Tibial nerve (tissue), 4 donors: ENCODE measurements at regions not wholly inside any gene's neighbourhood (a gene's known extent, or its start where the extent isn't known, plus 50 kb on each side); places are given as distances from the start of the nearest gene placed in this dataset.

Source experiments
- DNase-seq, 2 donors: peaks; one replicate each; pipeline ENCODE4 v3.0.0-alpha.2; 2019; ENCODE audit warnings: low spot score in 2 of 2
- H3K27ac ChIP-seq, 4 donors: fragments of 200-600 bp; sonication (generic) in 3 of 4; one replicate each; pipeline ENCODE4 v1.5.1; 2017 to 2019; ENCODE audit warnings: mild to moderate bottlenecking in 1 of 4
- H3K27me3 ChIP-seq, 2 donors: fragments of 200-600 bp; sonication (generic) in 1 of 2; one replicate each; pipeline versions ENCODE4 v1.5.1 to v1.6.0; 2017 to 2019
- H3K36me3 ChIP-seq, 3 donors: fragments of 200-600 bp; sonication (generic); one replicate each; pipeline ENCODE4 v1.5.1; 2018 to 2019
- H3K4me1 ChIP-seq, 4 donors: fragments of 200-600 bp; sonication (generic) in 3 of 4; one replicate each; pipeline ENCODE4 v1.5.1; 2017 to 2019
- H3K4me3 ChIP-seq, 4 donors: fragments of 200-600 bp; sonication (generic) in 3 of 4; one replicate each; pipeline ENCODE4 v1.5.1; 2017 to 2019; ENCODE audit warnings: mild to moderate bottlenecking in 1 of 4, moderate library complexity in 1 of 4
- H3K9me3 ChIP-seq, 4 donors: fragments of 200-600 bp; sonication (generic) in 3 of 4; one replicate each; pipeline ENCODE4 v1.5.1; 2017 to 2019
- EP300 ChIP-seq, 2 donors: sonication (generic); formaldehyde crosslinking; IDR thresholded peaks; one replicate each; pipeline ENCODE4 v1.6.1; 2017; ENCODE audit warnings: antibody characterized with exemption in 2 of 2, mild to moderate bottlenecking in 1 of 2
- POLR2A ChIP-seq, 2 donors: fragments of 450-650 bp; IDR thresholded peaks; one replicate each; pipeline ENCODE4 v1.6.1; 2017; ENCODE audit warnings: antibody characterized with exemption in 2 of 2, mild to moderate bottlenecking in 2 of 2, moderate library complexity in 2 of 2
- WGBS, 2 donors: methylation state at CpG; one replicate each; pipeline ENCODE4 v1.1.5; 2018; 5-methylcytosine and 5-hydroxymethylcytosine counted together
- TF ChIP-seq, protein P1 (sequence below), 5 experiments: fragments of 200-600 bp in 3 of 5; fragments of 450-650 bp in 2 of 5; sonication (generic) in 3 of 5; IDR thresholded peaks; one replicate each; pipeline ENCODE4 v1.5.1; 2016 to 2019; ENCODE audit warnings: antibody characterized with exemption in 5 of 5, mild to moderate bottlenecking in 3 of 5, moderate library complexity in 2 of 5

- no peak overlapping the region for H3K27ac ChIP-seq
- H3K4me1 ChIP-seq, result no peaks in the 10 kb centered on the region
- WGBS, 2 donors, result 67 to 91% methylated on average over 1 of the region's 1 CpG
- no peak for DNase-seq
- no peaks in the 10 kb centered on the region for H3K27me3 ChIP-seq
- TF ChIP-seq POLR2A (IDR thresholded peaks at IDR 0.05) (no peak), EP300 (IDR thresholded peaks at IDR 0.05) (no peak)
- TF ChIP-seq, protein P1, sequence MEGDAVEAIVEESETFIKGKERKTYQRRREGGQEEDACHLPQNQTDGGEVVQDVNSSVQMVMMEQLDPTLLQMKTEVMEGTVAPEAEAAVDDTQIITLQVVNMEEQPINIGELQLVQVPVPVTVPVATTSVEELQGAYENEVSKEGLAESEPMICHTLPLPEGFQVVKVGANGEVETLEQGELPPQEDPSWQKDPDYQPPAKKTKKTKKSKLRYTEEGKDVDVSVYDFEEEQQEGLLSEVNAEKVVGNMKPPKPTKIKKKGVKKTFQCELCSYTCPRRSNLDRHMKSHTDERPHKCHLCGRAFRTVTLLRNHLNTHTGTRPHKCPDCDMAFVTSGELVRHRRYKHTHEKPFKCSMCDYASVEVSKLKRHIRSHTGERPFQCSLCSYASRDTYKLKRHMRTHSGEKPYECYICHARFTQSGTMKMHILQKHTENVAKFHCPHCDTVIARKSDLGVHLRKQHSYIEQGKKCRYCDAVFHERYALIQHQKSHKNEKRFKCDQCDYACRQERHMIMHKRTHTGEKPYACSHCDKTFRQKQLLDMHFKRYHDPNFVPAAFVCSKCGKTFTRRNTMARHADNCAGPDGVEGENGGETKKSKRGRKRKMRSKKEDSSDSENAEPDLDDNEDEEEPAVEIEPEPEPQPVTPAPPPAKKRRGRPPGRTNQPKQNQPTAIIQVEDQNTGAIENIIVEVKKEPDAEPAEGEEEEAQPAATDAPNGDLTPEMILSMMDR (IDR thresholded peaks at IDR 0.05), result no peak
- H3K9me3 ChIP-seq, result no peaks in the 10 kb centered on the region
- no peaks in the 10 kb centered on the region for H3K36me3 ChIP-seq
- H3K4me3 ChIP-seq, result no peak overlapping the region
Observed at GRCh38 chr3:75014008-75014407, 399.5 kb upstream of the CNTN3 start.

- TF ChIP-seq POLR2A (IDR thresholded peaks at IDR 0.05), result no peak
- no peak for TF ChIP-seq EP300 (IDR thresholded peaks at IDR 0.05)
- TF ChIP-seq, protein P1 (IDR thresholded peaks at IDR 0.05), result no peak
- no peak for DNase-seq
- no peaks in the 10 kb centered on the region for H3K4me1 ChIP-seq
- H3K27ac ChIP-seq, result no peak overlapping the region
- no peaks in the 10 kb centered on the region for H3K36me3 ChIP-seq
- no peaks in the 10 kb centered on the region for H3K9me3 ChIP-seq
- no peaks in the 10 kb centered on the region for H3K27me3 ChIP-seq
- no peak overlapping the region for H3K4me3 ChIP-seq
- WGBS, 2 donors, result 87 to 95% methylated on average over 2 of the region's 2 CpGs
Observed at GRCh38 chr3:75015280-75015679, 400.8 kb upstream of the CNTN3 start.

DNA sequence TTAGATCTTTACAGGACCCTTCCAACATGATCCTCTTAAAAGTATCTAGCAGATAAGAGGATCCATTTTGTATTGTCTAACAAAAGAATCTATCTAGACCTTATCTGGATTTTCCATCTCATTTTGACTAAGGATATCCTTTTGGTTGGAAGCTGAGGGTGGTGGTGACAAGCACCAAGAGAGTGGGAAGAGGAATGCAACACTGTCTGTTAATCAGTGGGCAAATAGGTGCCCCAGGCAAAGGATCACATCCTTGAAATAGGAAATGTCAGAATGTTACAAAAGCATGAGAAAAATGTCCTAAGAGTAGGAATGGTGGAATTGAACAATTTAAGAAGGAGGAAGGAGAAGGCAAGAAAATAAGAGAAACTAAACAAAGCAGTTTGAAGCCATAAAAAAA lies 420.7 kb upstream of the CNTN3 start:
- DNase-seq, result no peak
- Histone ChIP-seq H3K36me3 (no peaks in the 10 kb centered on the region), H3K4me1 (no peaks in the 10 kb centered on the region), H3K27ac (no peak overlapping the region), H3K27me3 (no peaks in the 10 kb centered on the region), H3K4me3 (no peak overlapping the region), H3K9me3 (no peaks in the 10 kb centered on the region)
- TF ChIP-seq EP300 (IDR thresholded peaks at IDR 0.05), result no peak
- TF ChIP-seq, protein P1 (IDR thresholded peaks at IDR 0.05), result no peak
- no peak for TF ChIP-seq POLR2A (IDR thresholded peaks at IDR 0.05)

GRCh38 chr3:75042941-75043340 lies 428.5 kb upstream of the CNTN3 start:
- DNase-seq, result no peak
- Histone ChIP-seq H3K36me3 (no peaks in the 10 kb centered on the region), H3K27ac (no peak overlapping the region), H3K4me3 (no peak overlapping the region), H3K9me3 (peaks cover 0 to 18% (median 3%) of the 10 kb centered on the region in 4 donors), H3K27me3 (no peaks in the 10 kb centered on the region), H3K4me1 (no peaks in the 10 kb centered on the region)
- WGBS, 2 donors, result 90 to 96% methylated on average over 2 of the region's 2 CpGs
- TF ChIP-seq EP300 (IDR thresholded peaks at IDR 0.05) (no peak), POLR2A (IDR thresholded peaks at IDR 0.05) (no peak)
- TF ChIP-seq, protein P1 (IDR thresholded peaks at IDR 0.05), result no peak

- H3K36me3 ChIP-seq, result no peaks in the 10 kb centered on the region
- no peak for DNase-seq
- no peak overlapping the region for H3K4me3 ChIP-seq
- no peaks in the 10 kb centered on the region for H3K27me3 ChIP-seq
- WGBS, 2 donors, result 74 to 91% methylated on average over 3 of the region's 3 CpGs
- no peaks in the 10 kb centered on the region for H3K4me1 ChIP-seq
- TF ChIP-seq EP300 (IDR thresholded peaks at IDR 0.05), result no peak
- no peak for TF ChIP-seq POLR2A (IDR thresholded peaks at IDR 0.05)
- TF ChIP-seq, protein P1 (IDR thresholded peaks at IDR 0.05), result no peak
- H3K9me3 ChIP-seq, result no peaks in the 10 kb centered on the region
- H3K27ac ChIP-seq, result no peak overlapping the region
Observed at GRCh38 chr3:75048650-75049049, 434.2 kb upstream of the CNTN3 start.
